Endometrium (tissue), 2 donors: ENCODE measurements at regions not wholly inside any gene's neighbourhood (a gene's known extent, or its start where the extent isn't known, plus 50 kb on each side); places are given as distances from the start of the nearest gene placed in this dataset.

Source experiments
- FAIRE-seq: peaks from 2 replicates; lab custom pipeline; 2012; peaks lifted over from hg19 to GRCh38; lab: Jason Lieb, UNC
- donor health status: control.
- donor health status: control.

DNA sequence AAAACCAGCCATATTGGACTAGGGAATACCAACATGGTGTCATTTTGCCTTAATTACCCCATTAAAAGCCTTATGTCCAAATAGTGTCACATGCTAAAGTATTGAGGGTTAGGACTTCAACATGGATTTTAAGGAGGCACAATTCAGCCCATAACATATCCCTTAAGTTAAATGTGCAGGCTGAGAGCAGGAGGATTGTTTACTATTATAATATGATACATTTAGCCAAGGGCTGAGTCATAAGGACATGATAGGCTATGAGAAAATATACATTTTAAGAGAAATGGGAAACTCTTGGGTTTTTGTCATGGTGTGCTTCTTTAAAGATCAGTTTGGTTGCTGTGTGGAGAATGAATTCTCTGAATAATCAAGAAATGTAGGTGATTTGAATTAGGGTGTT, 136.8 kb downstream of the RDH14 start:
- no peak for FAIRE-seq

DNA sequence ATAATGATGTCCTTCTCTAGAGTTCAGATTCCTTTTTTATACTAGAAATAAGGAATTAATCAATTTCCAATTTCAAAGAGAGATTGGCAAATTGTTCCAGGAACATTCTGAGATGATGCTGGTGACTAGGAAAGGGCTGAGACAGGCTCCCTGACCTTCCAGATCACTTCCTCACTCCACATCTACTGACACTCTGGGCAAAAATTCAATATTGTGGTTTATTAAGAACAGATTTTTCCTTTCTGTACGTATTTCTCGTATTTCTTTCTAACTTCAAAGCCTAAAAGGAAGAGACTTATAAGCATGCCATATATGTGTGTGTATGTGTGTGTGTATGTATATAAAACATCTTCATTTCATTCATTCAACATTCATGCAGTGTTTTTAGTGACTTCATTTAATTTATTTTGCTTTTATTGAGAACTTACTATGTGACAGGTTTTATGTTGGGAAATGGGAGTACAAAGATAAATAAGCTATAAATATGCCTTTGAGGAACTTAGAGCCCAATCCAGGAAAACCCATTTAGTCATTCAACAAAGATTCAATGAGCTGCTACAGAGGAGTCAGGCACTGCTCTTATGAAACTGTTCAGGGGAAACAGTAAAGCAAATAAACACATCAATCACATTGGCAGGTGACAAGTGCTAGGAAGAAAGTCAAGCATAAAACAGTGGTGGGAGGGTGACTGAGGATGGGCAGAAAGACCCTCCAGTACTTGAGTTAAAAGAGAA, 137.9 kb downstream of the RDH14 start:
- FAIRE-seq: no peak

GRCh38 chr2:18413676-18414396, 146.6 kb downstream of the RDH14 start:
- no peak for FAIRE-seq

DNA sequence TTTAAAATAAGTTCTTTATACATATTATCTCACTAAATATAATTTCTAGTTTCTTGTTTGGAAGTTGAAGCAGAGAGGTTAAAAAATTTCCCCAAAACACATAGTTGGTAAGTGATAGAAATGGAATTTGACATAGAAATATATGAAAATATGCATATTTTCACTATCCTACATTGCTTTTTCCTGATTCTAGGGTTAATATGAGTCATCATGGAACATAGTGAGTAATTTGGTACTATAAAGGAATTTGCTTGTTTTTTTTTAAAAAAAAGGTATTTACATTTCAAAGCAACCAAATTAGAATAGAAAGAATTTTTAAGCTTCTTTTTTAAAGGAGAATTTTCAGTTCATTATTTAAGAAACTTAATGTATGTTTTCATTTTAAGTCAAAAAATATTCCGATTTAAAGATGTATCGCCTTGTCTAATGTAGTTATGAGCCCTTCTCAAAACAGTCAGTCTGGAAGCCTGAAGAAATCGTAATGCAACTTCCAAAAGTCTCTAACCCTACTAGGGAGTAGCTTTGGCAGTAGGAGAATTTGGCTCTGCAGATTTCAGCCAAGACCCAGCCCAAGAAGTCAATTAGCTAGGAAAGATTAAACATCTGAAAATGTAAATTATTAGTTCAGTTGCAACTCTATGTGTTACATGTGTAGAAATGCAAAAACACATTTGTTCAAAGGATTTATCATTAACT, 147.3 kb downstream of the RDH14 start:
- no peak for FAIRE-seq

- FAIRE-seq: no peak
Measured at GRCh38 chr2:18411626-18412025, 148.8 kb downstream of the RDH14 start.

GRCh38 chr2:18410543-18410942, 149.9 kb downstream of the RDH14 start:
- FAIRE-seq: no peak

- FAIRE-seq: no peak
Measured at GRCh38 chr2:18408638-18409037, 151.8 kb downstream of the RDH14 start.

DNA sequence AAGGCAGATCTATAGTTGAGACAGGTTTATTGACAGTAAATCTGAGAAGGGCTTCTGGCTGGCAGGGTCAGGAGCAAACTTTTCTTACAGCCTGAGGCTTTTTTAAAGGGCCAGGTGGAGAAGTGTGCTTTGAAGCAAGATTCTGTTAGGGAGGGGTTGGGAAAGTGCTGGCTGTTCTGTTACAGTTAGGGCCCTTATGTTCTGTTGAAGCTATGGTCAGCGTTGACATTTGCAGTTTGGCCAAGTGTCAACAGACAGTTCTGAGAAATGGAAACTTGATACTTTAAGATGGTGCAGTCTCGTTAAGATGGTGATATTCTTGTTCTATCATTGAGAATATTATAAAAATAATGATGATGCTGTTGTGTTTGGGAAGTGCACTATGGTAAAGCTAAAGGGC, 154.2 kb downstream of the RDH14 start:
- FAIRE-seq: no peak

DNA sequence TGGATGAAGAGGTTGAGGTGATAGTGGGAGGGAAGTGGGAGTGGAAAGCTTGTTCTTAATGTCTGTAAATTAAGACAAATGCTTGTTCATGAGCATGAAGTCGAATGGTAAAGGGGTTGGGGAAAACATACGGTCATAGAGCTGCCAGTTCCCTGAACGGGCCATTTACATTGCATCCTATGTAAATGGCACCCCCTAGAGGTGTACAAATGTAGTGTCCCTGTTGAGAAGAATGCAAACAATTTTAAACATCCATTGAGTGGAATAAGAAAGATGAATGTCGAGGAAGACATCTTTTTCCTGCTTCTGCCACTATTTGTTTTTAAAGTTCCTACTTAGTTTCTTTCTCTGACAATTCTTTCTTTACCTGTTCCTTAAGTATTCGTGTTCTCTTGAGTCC, 155.7 kb downstream of the RDH14 start:
- FAIRE-seq: no peak

GRCh38 chr2:18403921-18404522, 156.4 kb downstream of the RDH14 start:
- no peak for FAIRE-seq

- no peak for FAIRE-seq
Measured at GRCh38 chr2:18402831-18403230, 157.6 kb downstream of the RDH14 start.

DNA sequence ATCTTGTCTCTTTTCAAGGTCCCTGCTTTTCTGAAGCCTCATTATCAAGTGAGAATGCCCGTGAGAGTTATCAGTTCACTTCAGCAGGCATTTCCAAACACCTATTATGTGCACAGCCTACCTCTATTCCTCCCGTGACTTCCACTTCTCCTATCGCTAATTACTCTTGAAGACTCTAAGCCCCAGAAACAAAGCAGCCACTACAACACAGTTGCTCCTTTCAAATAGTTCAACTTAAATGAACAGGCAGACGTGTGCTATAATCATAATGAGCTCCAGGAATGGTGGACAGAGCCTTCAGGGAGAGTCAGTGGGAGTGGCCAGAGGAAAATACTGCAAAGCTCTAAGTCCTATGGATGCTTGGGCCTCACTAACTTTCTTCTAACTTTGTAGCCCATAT, 159.0 kb downstream of the RDH14 start:
- FAIRE-seq: no peak

GRCh38 chr2:18399601-18400000, 160.9 kb downstream of the RDH14 start:
- FAIRE-seq: no peak

- FAIRE-seq: no peak
Measured at GRCh38 chr2:18398833-18399232, 161.6 kb downstream of the RDH14 start.

GRCh38 chr2:18396329-18397010, 164.0 kb downstream of the RDH14 start:
- no peak for FAIRE-seq

DNA sequence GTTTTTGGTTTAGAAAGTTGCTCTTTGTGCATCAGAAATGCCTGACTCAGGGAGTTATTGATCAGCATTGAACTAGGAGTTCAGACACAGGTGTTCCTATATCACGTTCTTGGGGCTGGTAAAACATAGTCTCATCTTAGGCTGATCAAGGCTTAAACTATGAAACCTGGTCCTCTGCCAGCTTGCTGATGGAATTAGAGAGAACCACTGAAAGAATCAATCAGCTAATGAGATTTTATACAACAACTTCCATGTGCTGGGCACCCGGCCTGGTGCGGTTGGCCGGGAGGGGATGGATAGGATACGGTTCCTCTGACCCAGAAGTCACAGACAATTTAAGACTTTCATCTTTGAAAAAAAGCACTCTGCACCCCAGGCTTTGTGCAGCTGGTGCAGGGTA, 164.9 kb downstream of the RDH14 start:
- FAIRE-seq: no peak

DNA sequence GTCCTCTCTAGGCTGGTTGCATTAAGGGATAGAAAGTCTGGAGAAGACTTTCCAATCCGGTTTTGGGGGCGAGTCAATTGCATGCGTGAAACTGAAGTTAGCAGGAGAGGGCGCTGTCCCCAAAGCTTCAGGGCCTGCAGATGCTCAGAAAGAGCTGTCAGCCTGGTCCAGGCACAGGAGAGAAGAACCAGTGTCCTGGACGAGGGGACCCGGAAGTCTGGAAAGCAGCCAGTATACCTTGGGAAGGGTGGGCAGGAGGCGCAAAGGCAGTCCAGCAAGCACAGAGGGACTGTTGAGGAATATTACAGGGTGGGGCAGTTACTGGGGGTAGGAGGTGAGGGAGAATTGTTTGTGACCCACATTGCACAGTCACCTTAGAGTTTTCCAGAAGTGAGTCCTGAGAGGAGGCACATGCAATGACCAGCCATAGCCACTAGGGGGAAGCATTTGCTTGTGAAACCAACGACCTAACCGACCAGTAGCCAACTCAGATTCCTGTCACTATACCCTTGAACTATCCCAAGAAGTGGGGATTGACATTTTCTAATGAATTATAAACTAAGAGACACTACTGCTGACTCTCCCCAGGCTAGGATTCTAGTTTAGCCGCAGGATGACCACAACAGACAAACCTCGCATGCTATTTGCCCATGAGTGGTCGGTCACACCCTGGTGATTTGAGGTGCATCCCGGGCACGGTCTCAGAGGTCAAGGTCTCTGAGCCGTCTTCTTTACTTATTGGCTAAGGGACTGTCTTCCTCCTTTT, 172.8 kb downstream of the RDH14 start:
- FAIRE-seq: no peak

- no peak for FAIRE-seq
Measured at GRCh38 chr2:18384242-18384641, 176.2 kb downstream of the RDH14 start.

DNA sequence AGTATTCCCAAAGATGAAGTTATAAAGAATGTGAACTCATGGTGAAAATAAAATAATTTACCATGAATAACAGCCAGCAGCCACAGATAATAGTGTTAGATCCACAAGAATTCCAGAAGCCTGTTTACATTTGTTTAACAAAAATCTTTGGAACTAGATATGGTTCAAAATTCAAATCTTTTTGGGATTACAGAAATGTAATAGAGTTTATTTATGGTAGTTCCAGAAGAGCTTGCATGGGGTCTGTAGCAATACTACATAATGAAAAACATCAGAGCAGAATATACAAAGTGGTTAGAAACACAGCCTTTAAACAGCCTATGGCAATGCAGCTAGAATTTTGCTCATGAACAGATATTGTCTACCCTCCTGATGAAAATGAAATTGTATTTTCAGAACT, 179.1 kb downstream of the RDH14 start:
- FAIRE-seq: no peak

GRCh38 chr2:18380321-18380720, 180.1 kb downstream of the RDH14 start:
- FAIRE-seq: no peak

DNA sequence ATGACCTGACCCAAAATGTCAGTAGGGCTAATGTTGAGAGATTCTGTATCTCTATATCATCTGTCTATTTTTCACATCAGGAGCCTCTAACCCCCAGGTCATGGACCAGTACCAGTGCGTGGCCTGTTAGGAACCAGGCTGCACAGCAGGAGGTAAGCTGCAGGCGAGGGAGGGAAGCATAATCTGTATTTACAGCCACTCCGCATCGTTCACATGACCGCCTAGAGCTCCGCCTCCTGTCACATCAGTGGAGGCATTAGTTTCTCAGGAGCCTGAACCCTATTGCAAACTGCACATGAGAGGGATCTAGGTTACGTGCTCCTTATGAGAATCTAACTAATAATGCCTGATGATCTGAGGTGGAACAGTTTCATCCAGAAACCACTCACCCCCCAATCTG, 180.6 kb downstream of the RDH14 start:
- no peak for FAIRE-seq
